Suppressor macrophage (primary cell): ENCODE measurements at regions not wholly inside any gene's neighbourhood (a gene's known extent, or its start where the extent isn't known, plus 50 kb on each side); places are given as distances from the start of the nearest gene placed in this dataset.

ENCODE experiments used
- DNase-seq, 4 experiments: peaks; one replicate each; pipeline ENCODE4 v3.0.0-alpha.2; 2020 to 2022

- DNase-seq, result no peak
Measured at GRCh38 chr11:127376301-127376700, 375.7 kb upstream of the KIRREL3 start.

GRCh38 chr11:127369356-127369755, 368.8 kb upstream of the KIRREL3 start:
- no peak for DNase-seq

- DNase-seq, result no peak
Measured at GRCh38 chr11:127362754-127363308, 362.3 kb upstream of the KIRREL3 start.

GRCh38 chr11:127358160-127358559, 357.6 kb upstream of the KIRREL3 start:
- DNase-seq, result no peak

GRCh38 chr11:127350476-127350875, 349.9 kb upstream of the KIRREL3 start:
- DNase-seq, result no peak

GRCh38 chr11:127345819-127346459, 345.4 kb upstream of the KIRREL3 start:
- peak; percentile 26 to 71 (median 50) for DNase-seq

GRCh38 chr11:127340438-127340837, 339.9 kb upstream of the KIRREL3 start:
- no peak for DNase-seq

GRCh38 chr11:127339376-127339775, 338.8 kb upstream of the KIRREL3 start:
- no peak for DNase-seq

- no peak for DNase-seq
Measured at GRCh38 chr11:127338380-127339259, 338.1 kb upstream of the KIRREL3 start.

GRCh38 chr11:127334466-127334865, 333.9 kb upstream of the KIRREL3 start:
- no peak for DNase-seq

- no peak for DNase-seq
Measured at GRCh38 chr11:127332896-127333295, 332.3 kb upstream of the KIRREL3 start.

- no peak for DNase-seq
Measured at GRCh38 chr11:127330044-127330443, 329.5 kb upstream of the KIRREL3 start.

- no peak for DNase-seq
Measured at GRCh38 chr11:127308291-127308690, 307.7 kb upstream of the KIRREL3 start.

- no peak for DNase-seq
Measured at GRCh38 chr11:127307700-127308099, 307.1 kb upstream of the KIRREL3 start.

GRCh38 chr11:127304634-127305033, 304.1 kb upstream of the KIRREL3 start:
- DNase-seq, result no peak

- no peak for DNase-seq
Measured at GRCh38 chr11:127288926-127289325, 288.4 kb upstream of the KIRREL3 start.

GRCh38 chr11:127281534-127281933, 281.0 kb upstream of the KIRREL3 start:
- no peak for DNase-seq

- DNase-seq, result no peak
Measured at GRCh38 chr11:127275774-127276173, 275.2 kb upstream of the KIRREL3 start.

GRCh38 chr11:127274328-127274676, 273.7 kb upstream of the KIRREL3 start:
- DNase-seq, result no peak

- no peak for DNase-seq
Measured at GRCh38 chr11:127273593-127274327, 273.2 kb upstream of the KIRREL3 start.

GRCh38 chr11:127270851-127271250, 270.3 kb upstream of the KIRREL3 start:
- DNase-seq, result no peak

- DNase-seq, result no peak
Measured at GRCh38 chr11:127269911-127270310, 269.3 kb upstream of the KIRREL3 start.

- no peak for DNase-seq
Measured at GRCh38 chr11:127268932-127269331, 268.4 kb upstream of the KIRREL3 start.
